Liver (tissue), 8 donors: ENCODE measurements at regions not wholly inside any gene's neighbourhood (a gene's known extent, or its start where the extent isn't known, plus 50 kb on each side); places are given as distances from the start of the nearest gene placed in this dataset.

ENCODE experiments used
- DNase-seq: peaks from one replicate; pipeline ENCODE4 v3.0.0-alpha.2; 2017; ENCODE audit warnings: low spot score
- H3K27ac ChIP-seq, 2 donors: one replicate each; pipeline ENCODE4 v1.7.0; 2013; ENCODE audit warnings: inconsistent platforms in 2 of 2, low read length in 2 of 2, control low read depth in 1 of 2, low read depth in 1 of 2, mild to moderate bottlenecking in 1 of 2
- H3K27me3 ChIP-seq, 4 donors: one replicate each; pipeline versions ENCODE4 v1.6.1 to v1.7.0; 2013; ENCODE audit warnings: low read length in 3 of 4, inconsistent platforms in 1 of 4, mild to moderate bottlenecking in 1 of 4, moderate library complexity in 1 of 4; ENCODE audit not compliant: control insufficient read depth in 4 of 4, insufficient read depth in 4 of 4
- H3K36me3 ChIP-seq, 4 donors: one replicate each; pipeline versions ENCODE4 v1.6.1 to v1.7.0; 2013; ENCODE audit warnings: low read length in 3 of 4, mild to moderate bottlenecking in 3 of 4, low read depth in 1 of 4, moderate library complexity in 1 of 4; ENCODE audit not compliant: control insufficient read depth in 4 of 4, insufficient read depth in 3 of 4
- H3K4me1 ChIP-seq, 4 donors: one replicate each; pipeline versions ENCODE4 v1.6.1 to v1.7.0; 2013; ENCODE audit warnings: low read length in 3 of 4, mild to moderate bottlenecking in 3 of 4, moderate library complexity in 1 of 4; ENCODE audit not compliant: control insufficient read depth in 4 of 4, insufficient read depth in 4 of 4
- H3K4me3 ChIP-seq, 3 donors: one replicate each; pipeline versions ENCODE4 v1.6.1 to v1.7.0; 2013; ENCODE audit warnings: low read length in 3 of 3, control low read depth in 1 of 3, low read depth in 1 of 3, mild to moderate bottlenecking in 1 of 3
- H3K9ac ChIP-seq, 2 donors: one replicate each; pipeline ENCODE4 v1.7.0; 2013; ENCODE audit warnings: low read length in 2 of 2, mild to moderate bottlenecking in 2 of 2, moderate library complexity in 2 of 2, control low read depth in 1 of 2, low read depth in 1 of 2
- H3K9me3 ChIP-seq, 4 donors: one replicate each; pipeline versions ENCODE4 v1.6.1 to v1.7.0; 2013; ENCODE audit warnings: low read length in 3 of 4; ENCODE audit not compliant: control insufficient read depth in 4 of 4
- EGR1 ChIP-seq, 2 donors: IDR thresholded peaks; 2 replicates each; pipeline ENCODE4 v1.6.1; 2016 to 2018; ENCODE audit warnings: antibody characterized with exemption in 2 of 2, low read depth in 2 of 2
- FOXA1 ChIP-seq: IDR thresholded peaks from 2 replicates; pipeline ENCODE4 v1.6.1; 2016; ENCODE audit warnings: antibody characterized with exemption
- FOXA2 ChIP-seq: IDR thresholded peaks from 2 replicates; pipeline ENCODE4 v1.6.1; 2016; ENCODE audit warnings: antibody characterized with exemption
- GABPA ChIP-seq, 2 donors: IDR thresholded peaks in 1 of 2; conservative IDR thresholded peaks in 1 of 2; 2 replicates each; pipeline ENCODE4 v1.6.1; 2016; ENCODE audit warnings: antibody characterized with exemption in 2 of 2, mild to moderate bottlenecking in 1 of 2, moderate library complexity in 1 of 2
- HNF4A ChIP-seq, 2 donors: conservative IDR thresholded peaks; 2 replicates each; pipeline ENCODE4 v1.6.1; 2016; ENCODE audit warnings: antibody characterized with exemption in 2 of 2, mild to moderate bottlenecking in 2 of 2
- HNF4G ChIP-seq: IDR thresholded peaks from 2 replicates; pipeline ENCODE4 v1.6.1; 2016; ENCODE audit warnings: antibody characterized with exemption
- JUND ChIP-seq, 2 donors: IDR thresholded peaks; 2 replicates each; pipeline ENCODE4 v1.6.1; 2016; ENCODE audit warnings: antibody characterized with exemption in 2 of 2
- NR2F2 ChIP-seq: IDR thresholded peaks from 2 replicates; pipeline ENCODE4 v1.6.1; 2016; ENCODE audit warnings: antibody characterized with exemption
- RAD21 ChIP-seq, 2 donors: IDR thresholded peaks; 2 replicates each; pipeline ENCODE4 v1.6.1; 2016; ENCODE audit warnings: antibody characterized with exemption in 2 of 2, mild to moderate bottlenecking in 2 of 2
- SP1 ChIP-seq: IDR thresholded peaks from 2 replicates; pipeline ENCODE4 v1.6.1; 2018; ENCODE audit warnings: antibody characterized with exemption, mild to moderate bottlenecking
- TAF1 ChIP-seq: conservative IDR thresholded peaks from 2 replicates; pipeline ENCODE4 v1.6.1; 2016; ENCODE audit warnings: antibody characterized with exemption, mild to moderate bottlenecking
- WGBS: extraction: QIAGEN DNeasy Blood & Tissue Kit; methylation state at CpG from one replicate; pipeline ENCODE4 v1.1.7; 2013; 5-methylcytosine and 5-hydroxymethylcytosine counted together
- TF ChIP-seq, protein P1 (sequence below): IDR thresholded peaks from 2 replicates; pipeline ENCODE4 v1.6.1; 2016; ENCODE audit warnings: antibody characterized with exemption
- TF ChIP-seq, protein P2 (sequence below): fragments of 150-350 bp; IDR thresholded peaks from 2 replicates; pipeline ENCODE4 v1.5.1; 2017; ENCODE audit warnings: improper control_type of control experiment, low read depth, low read length; ENCODE audit not compliant: missing input control
- TF ChIP-seq, protein P3 (sequence below): IDR thresholded peaks from 2 replicates; pipeline ENCODE4 v1.6.1; 2016; ENCODE audit warnings: antibody characterized with exemption
- TF ChIP-seq, protein P4 (sequence below): IDR thresholded peaks from 2 replicates; pipeline ENCODE4 v1.6.1; 2016; ENCODE audit warnings: antibody characterized with exemption, mild to moderate bottlenecking
- donor health status: healthy.
- donor health status: healthy.
- donor health status: healthy.
- donor health status: healthy.
- donor health status: healthy.

GRCh38 chr7:47710201-47710935 is 128.5 kb upstream of the TNS3 start:
- no peak for DNase-seq
- H3K9ac ChIP-seq, result no peak overlapping the region
- H3K36me3 ChIP-seq, result no peaks in the 10 kb centered on the region
- TF ChIP-seq, protein P1, sequence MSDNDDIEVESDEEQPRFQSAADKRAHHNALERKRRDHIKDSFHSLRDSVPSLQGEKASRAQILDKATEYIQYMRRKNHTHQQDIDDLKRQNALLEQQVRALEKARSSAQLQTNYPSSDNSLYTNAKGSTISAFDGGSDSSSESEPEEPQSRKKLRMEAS, result no peak
- TF ChIP-seq HNF4G, result no peak
- no peak for TF ChIP-seq NR2F2
- TF ChIP-seq JUND (IDR thresholded peaks at IDR 0.05), result no peak
- no peak for TF ChIP-seq SP1
- TF ChIP-seq, protein P2, sequence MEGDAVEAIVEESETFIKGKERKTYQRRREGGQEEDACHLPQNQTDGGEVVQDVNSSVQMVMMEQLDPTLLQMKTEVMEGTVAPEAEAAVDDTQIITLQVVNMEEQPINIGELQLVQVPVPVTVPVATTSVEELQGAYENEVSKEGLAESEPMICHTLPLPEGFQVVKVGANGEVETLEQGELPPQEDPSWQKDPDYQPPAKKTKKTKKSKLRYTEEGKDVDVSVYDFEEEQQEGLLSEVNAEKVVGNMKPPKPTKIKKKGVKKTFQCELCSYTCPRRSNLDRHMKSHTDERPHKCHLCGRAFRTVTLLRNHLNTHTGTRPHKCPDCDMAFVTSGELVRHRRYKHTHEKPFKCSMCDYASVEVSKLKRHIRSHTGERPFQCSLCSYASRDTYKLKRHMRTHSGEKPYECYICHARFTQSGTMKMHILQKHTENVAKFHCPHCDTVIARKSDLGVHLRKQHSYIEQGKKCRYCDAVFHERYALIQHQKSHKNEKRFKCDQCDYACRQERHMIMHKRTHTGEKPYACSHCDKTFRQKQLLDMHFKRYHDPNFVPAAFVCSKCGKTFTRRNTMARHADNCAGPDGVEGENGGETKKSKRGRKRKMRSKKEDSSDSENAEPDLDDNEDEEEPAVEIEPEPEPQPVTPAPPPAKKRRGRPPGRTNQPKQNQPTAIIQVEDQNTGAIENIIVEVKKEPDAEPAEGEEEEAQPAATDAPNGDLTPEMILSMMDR, result no peak
- no peak for TF ChIP-seq TAF1
- TF ChIP-seq RAD21 (IDR thresholded peaks at IDR 0.05), result no peak
- TF ChIP-seq HNF4A (conservative IDR thresholded peaks at IDR 0.05), result no peak
- no peak for TF ChIP-seq EGR1 (IDR thresholded peaks at IDR 0.05; ENCODE audit: low read depth in 2 of 2)
- TF ChIP-seq, protein P3, sequence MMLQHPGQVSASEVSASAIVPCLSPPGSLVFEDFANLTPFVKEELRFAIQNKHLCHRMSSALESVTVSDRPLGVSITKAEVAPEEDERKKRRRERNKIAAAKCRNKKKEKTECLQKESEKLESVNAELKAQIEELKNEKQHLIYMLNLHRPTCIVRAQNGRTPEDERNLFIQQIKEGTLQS, result no peak
- TF ChIP-seq FOXA1, result no peak
- TF ChIP-seq GABPA (IDR thresholded peaks at IDR 0.05 in 1 of 2, conservative IDR thresholded peaks at IDR 0.05 in 1 of 2), result no peak
- TF ChIP-seq, protein P4, sequence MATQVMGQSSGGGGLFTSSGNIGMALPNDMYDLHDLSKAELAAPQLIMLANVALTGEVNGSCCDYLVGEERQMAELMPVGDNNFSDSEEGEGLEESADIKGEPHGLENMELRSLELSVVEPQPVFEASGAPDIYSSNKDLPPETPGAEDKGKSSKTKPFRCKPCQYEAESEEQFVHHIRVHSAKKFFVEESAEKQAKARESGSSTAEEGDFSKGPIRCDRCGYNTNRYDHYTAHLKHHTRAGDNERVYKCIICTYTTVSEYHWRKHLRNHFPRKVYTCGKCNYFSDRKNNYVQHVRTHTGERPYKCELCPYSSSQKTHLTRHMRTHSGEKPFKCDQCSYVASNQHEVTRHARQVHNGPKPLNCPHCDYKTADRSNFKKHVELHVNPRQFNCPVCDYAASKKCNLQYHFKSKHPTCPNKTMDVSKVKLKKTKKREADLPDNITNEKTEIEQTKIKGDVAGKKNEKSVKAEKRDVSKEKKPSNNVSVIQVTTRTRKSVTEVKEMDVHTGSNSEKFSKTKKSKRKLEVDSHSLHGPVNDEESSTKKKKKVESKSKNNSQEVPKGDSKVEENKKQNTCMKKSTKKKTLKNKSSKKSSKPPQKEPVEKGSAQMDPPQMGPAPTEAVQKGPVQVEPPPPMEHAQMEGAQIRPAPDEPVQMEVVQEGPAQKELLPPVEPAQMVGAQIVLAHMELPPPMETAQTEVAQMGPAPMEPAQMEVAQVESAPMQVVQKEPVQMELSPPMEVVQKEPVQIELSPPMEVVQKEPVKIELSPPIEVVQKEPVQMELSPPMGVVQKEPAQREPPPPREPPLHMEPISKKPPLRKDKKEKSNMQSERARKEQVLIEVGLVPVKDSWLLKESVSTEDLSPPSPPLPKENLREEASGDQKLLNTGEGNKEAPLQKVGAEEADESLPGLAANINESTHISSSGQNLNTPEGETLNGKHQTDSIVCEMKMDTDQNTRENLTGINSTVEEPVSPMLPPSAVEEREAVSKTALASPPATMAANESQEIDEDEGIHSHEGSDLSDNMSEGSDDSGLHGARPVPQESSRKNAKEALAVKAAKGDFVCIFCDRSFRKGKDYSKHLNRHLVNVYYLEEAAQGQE, result no peak
- TF ChIP-seq FOXA2, result no peak
- WGBS, result 88% methylated on average over 15 of the region's 15 CpGs
- no peak overlapping the region for H3K4me3 ChIP-seq
- no peak overlapping the region for H3K27ac ChIP-seq
- no peaks in the 10 kb centered on the region for H3K9me3 ChIP-seq
- no peaks in the 10 kb centered on the region for H3K27me3 ChIP-seq
- H3K4me1 ChIP-seq, result peaks cover 0 to 3% (median 2%) of the 10 kb centered on the region in 4 donors

- no peaks in the 10 kb centered on the region for H3K9me3 ChIP-seq
- WGBS, result 98% methylated on average over 6 of the region's 6 CpGs
- no peak overlapping the region for H3K9ac ChIP-seq
- no peak overlapping the region for H3K27ac ChIP-seq
- H3K4me3 ChIP-seq, result no peak overlapping the region
- DNase-seq, result no peak
- no peaks in the 10 kb centered on the region for H3K27me3 ChIP-seq
- no peaks in the 10 kb centered on the region for H3K4me1 ChIP-seq
- H3K36me3 ChIP-seq, result no peaks in the 10 kb centered on the region
- no peak for TF ChIP-seq RAD21 (IDR thresholded peaks at IDR 0.05)
- no peak for TF ChIP-seq TAF1
- TF ChIP-seq NR2F2, result no peak
- TF ChIP-seq, protein P1, result no peak
- TF ChIP-seq, protein P4, result no peak
- no peak for TF ChIP-seq FOXA1
- TF ChIP-seq HNF4A (conservative IDR thresholded peaks at IDR 0.05), result no peak
- TF ChIP-seq, protein P2, result no peak
- TF ChIP-seq HNF4G, result no peak
- TF ChIP-seq FOXA2, result no peak
- TF ChIP-seq JUND (IDR thresholded peaks at IDR 0.05), result no peak
- no peak for TF ChIP-seq SP1
- TF ChIP-seq, protein P3, result no peak
- no peak for TF ChIP-seq GABPA (IDR thresholded peaks at IDR 0.05 in 1 of 2, conservative IDR thresholded peaks at IDR 0.05 in 1 of 2)
- TF ChIP-seq EGR1 (IDR thresholded peaks at IDR 0.05; ENCODE audit: low read depth in 2 of 2), result no peak
Measured at GRCh38 chr7:47709451-47709850, 127.5 kb upstream of the TNS3 start.
